ENCODE measurements at regions not wholly inside any gene's neighbourhood (a gene's known extent, or its start where the extent isn't known, plus 50 kb on each side); places are given as distances from the start of the nearest gene placed in this dataset.
"Not testable (repeated sequence)": the region's sequence is repeated elsewhere in the genome, so short reads cannot be mapped to it uniquely, and the experiment has no call there.

- not testable (repeated sequence) for DNase-seq
Measured at GRCh38 chr20:30899370-30900079, 357.9 kb upstream of the DEFB115 start.

DNA sequence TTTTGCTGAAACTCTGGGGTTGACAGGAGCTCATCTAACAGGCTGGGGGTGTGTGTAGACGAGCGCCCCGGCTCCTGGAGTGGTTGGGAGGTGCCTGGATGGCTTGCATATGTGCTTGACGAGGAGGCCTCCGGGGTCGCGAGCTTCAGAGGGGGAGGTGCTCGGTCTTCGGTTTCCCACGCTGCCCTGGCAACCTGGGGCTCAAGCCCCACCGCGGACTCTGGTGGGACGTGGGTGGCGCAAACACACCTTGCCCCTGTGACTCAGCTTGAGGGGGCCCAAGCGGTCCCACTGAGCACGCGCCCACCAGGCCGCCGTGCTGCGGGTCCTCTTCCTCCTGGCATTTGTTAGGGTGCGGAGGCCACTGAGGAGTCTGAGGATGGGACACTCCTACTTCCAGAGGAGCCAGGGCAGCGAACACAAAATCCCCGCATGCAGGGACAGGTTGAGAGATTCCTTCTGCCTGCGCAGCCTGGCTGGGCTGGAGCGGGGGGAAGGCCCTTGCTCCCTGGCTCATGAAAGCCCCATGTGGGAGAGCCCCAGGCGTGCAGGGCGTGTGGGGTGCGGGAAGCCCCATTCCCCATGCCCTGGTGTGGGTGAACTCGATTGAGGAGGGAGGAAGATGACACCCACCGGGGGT lies 357.3 kb upstream of the DEFB115 start:
- not testable (repeated sequence) for DNase-seq

DNA sequence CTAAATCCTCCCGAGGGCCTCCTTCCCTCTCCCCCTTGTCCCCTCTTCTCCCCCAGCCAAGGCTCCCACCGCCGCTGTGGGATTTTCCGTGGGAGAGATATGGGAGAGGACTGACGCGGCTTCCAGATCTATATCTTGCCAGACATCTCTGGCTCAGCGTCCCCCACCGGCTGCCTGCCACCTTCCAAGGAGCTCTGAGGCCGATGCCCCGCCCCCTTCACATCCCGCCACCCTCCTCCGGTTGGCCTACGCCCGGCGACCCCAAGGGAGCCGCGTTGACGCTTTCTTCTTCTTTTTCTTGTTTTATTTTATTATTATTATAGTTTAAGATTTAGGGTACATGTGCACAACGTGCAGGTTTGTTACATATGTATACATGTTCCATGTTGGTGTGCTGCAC lies 352.2 kb upstream of the DEFB115 start:
- DNase-seq = not testable (repeated sequence)

GRCh38 chr20:30910937-30911725 lies 346.3 kb upstream of the DEFB115 start:
- DNase-seq = no peak

GRCh38 chr20:30911832-30912660 lies 345.4 kb upstream of the DEFB115 start:
- DNase-seq = peak in 1 of 2 experiments; percentile 43

DNA sequence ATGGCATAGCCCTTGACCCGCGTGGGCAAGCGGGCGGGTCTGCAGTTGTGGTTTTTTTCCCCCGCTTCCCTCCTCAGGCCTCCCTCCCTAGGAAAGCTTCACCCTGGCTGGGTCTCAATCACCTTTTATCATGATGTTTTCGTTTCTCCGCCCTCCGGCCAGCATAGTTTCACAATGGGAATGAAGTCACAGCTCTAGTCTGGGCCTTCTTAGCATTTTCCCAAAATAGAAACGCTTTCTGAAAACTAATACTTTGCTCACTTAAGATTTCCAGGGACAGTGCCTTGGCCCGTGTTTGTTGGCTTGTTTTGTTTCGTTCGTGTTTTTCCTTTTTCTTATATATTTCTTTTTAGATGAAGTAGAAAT lies 344.8 kb upstream of the DEFB115 start:
- not testable (repeated sequence) for DNase-seq

- DNase-seq = not testable (repeated sequence)
Measured at GRCh38 chr20:30916404-30916803, 341.1 kb upstream of the DEFB115 start.

- no peak for DNase-seq
Measured at GRCh38 chr20:30919514-30920188, 337.8 kb upstream of the DEFB115 start.

DNA sequence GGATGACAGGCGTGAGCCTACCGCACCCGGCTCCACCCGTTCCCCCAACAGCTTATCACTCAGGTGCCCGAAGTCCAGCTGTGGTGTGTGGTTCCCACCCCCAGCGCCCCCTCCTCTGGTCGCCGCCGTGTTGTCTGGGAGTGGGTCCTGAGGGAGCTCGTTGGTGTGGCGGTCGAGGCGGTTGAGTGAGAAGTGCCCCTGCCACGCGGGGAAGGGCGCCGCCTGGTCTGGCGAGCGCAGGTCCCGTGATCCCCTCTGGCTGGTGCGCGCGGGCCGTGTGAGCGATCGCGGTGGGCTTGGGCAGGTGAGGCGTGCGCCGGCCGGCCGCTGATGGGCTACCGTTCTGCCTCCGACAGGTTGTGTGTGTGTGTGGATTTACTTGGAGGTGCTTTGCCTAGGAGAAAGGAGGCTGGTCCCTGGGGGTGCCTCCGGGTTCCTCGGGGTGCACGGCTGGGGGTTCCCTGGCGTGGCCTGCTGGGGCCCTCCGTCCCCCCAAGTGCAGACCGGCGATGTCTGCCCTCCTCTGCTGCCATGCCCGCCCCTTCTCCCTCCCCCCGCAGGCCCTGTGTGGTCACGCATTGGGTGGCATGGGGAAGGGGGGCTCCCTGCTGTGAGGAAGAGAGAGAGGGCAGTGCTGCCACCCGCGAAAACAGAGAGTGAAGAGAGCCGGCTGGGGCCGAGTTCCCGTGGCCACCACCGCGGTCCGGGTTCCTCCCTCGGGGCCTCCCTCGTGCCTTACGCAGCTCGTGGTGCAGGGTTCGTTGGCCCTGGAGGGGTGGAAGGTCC lies 336.0 kb upstream of the DEFB115 start:
- no peak for DNase-seq

- DNase-seq = no peak
Measured at GRCh38 chr20:30922129-30922528, 335.3 kb upstream of the DEFB115 start.

- no peak for DNase-seq
Measured at GRCh38 chr20:30937790-30938189, 319.7 kb upstream of the DEFB115 start.

DNA sequence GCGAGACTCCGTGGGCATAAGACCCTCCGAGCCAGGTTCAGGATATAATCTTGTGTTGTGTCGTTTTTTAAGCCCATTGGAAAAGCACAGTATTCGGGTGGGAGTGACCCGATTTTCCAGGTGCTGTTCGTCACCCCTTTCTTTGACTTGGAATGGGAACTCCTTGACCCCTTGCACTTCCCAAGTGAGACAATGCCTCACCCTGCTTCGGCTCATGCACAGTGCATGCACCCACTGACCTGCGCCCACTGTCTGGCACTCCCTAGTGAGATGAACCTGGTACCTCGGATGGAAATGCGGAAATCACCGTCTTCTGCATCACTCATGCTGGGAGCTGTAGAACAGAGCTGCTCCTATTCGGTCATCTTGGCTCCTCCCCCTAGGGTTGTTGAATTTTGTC lies 307.7 kb upstream of the DEFB115 start:
- DNase-seq = no peak

DNA sequence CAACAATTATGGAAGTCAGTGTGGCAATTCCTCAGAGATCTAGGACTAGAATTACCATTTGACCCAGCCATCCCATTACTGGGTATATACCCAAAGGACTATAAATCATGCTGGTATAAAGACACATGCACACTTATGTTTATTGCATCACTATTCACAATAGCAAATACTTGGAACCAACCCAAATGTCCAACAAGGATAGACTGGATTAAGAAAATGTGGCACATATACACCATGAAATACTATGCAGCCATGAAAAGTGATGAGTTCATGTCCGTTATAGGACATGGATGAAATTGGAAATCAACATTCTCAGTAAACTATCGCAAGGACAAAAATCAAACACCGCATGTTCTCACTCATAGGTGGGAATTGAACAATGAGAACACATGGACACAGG lies 306.4 kb upstream of the DEFB115 start:
- DNase-seq = not testable (repeated sequence)

- DNase-seq = not testable (repeated sequence)
Measured at GRCh38 chr20:30956649-30957048, 300.8 kb upstream of the DEFB115 start.

- not testable (repeated sequence) for DNase-seq
Measured at GRCh38 chr20:30959208-30959607, 298.3 kb upstream of the DEFB115 start.

DNA sequence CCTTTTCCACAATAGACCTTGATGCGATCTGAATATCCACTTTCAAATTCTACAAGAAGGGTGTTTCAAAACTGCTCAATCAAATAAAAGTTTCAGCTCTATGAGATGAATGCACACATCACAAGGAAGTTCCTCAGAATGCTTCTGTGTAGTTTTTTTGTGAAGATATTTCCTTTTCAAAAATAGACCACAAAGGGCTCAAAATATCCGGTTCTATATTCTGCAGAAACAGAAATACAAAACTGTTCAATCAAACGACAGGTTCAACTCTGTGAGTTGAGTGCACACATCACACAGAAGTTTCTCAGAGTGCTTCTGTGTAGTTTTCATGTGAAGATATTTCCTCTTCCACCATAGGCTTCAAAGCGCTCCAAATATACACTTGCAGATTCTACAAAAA lies 293.9 kb upstream of the DEFB115 start:
- no peak for DNase-seq

DNA sequence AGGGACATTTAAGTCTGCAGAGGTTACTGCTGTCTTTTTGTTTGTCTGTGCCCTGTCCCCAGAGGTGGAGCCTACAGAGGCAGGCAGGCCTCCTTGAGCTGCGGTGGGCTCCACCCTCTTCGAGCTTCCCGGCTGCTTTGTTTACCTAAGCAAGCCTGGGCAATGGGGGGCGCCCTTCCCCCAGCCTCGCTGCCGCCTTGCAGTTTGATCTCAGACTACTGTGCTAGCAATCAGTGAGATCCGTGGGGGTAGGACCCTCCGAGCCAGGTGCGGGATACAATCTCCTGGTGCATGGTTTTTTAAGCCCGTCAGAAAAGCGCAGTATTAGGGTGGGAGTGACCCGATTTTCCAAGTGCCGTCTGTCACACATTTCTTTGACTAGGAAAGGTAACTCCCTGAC lies 281.6 kb upstream of the DEFB115 start:
- DNase-seq = not testable (repeated sequence)

DNA sequence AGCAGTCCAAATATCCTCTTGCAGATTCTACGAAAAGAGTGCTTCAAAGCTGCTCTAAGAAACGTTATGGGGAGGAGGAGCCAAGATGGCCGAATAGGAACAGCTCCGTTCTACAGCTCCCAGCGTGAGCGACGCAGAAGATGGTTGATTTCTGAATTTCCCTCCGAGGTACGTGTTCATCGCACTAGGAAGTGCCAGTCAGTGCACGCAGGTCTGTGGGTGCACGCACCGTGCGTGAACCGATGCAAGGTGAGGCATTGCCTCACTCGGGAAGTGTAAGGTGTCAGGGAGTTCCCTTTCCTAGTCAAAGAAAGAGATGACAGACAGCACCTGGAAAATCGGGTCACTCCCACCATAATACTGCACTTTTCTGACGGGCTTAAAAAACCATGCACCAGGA lies 272.1 kb upstream of the DEFB115 start:
- no peak for DNase-seq
